ENCODE measurements at regions not wholly inside any gene's neighbourhood (a gene's known extent, or its start where the extent isn't known, plus 50 kb on each side); places are given as distances from the start of the nearest gene placed in this dataset.

GRCh38 chr9:79335987-79336386 lies 235.8 kb upstream of the TLE4 start:
- DNase-seq (ENCODE audit: low spot score), result no peak

- no peak for DNase-seq (ENCODE audit: low spot score)
Observed at GRCh38 chr9:79341561-79341960, 230.2 kb upstream of the TLE4 start.

GRCh38 chr9:79346350-79347020 lies 225.3 kb upstream of the TLE4 start:
- DNase-seq (ENCODE audit: low spot score), result no peak

- DNase-seq (ENCODE audit: low spot score), result no peak
Observed at GRCh38 chr9:79352322-79352721, 219.4 kb upstream of the TLE4 start.

GRCh38 chr9:79353856-79354520 lies 217.8 kb upstream of the TLE4 start:
- no peak for DNase-seq (ENCODE audit: low spot score)

- DNase-seq (ENCODE audit: low spot score), result no peak
Observed at GRCh38 chr9:79357194-79357593, 214.6 kb upstream of the TLE4 start.

- peak; percentile 23 for DNase-seq (ENCODE audit: low spot score)
Observed at GRCh38 chr9:79357616-79358015, 214.1 kb upstream of the TLE4 start.

- DNase-seq (ENCODE audit: low spot score), result no peak
Observed at GRCh38 chr9:79360387-79361347, 211.1 kb upstream of the TLE4 start.

GRCh38 chr9:79362100-79363081 lies 209.4 kb upstream of the TLE4 start:
- DNase-seq (ENCODE audit: low spot score), result no peak

- DNase-seq (ENCODE audit: low spot score), result no peak
Observed at GRCh38 chr9:79369676-79370075, 202.1 kb upstream of the TLE4 start.

- DNase-seq (ENCODE audit: low spot score), result no peak
Observed at GRCh38 chr9:79371301-79371700, 200.5 kb upstream of the TLE4 start.

GRCh38 chr9:79371948-79372555 lies 199.7 kb upstream of the TLE4 start:
- no peak for DNase-seq (ENCODE audit: low spot score)

- no peak for DNase-seq (ENCODE audit: low spot score)
Observed at GRCh38 chr9:79377339-79377855, 194.4 kb upstream of the TLE4 start.

- DNase-seq (ENCODE audit: low spot score), result no peak
Observed at GRCh38 chr9:79378107-79378506, 193.7 kb upstream of the TLE4 start.

- no peak for DNase-seq (ENCODE audit: low spot score)
Observed at GRCh38 chr9:79382044-79382443, 189.7 kb upstream of the TLE4 start.

GRCh38 chr9:79382458-79382857 lies 189.3 kb upstream of the TLE4 start:
- no peak for DNase-seq (ENCODE audit: low spot score)

GRCh38 chr9:79383096-79383495 lies 188.7 kb upstream of the TLE4 start:
- no peak for DNase-seq (ENCODE audit: low spot score)

GRCh38 chr9:79384091-79384490 lies 187.7 kb upstream of the TLE4 start:
- DNase-seq (ENCODE audit: low spot score), result no peak

- DNase-seq (ENCODE audit: low spot score), result no peak
Observed at GRCh38 chr9:79384501-79384900, 187.3 kb upstream of the TLE4 start.

GRCh38 chr9:79387101-79387835 lies 184.5 kb upstream of the TLE4 start:
- no peak for DNase-seq (ENCODE audit: low spot score)

Measured in globus pallidus (tissue), 1 donor.